Esophagus (tissue), 2 donors: ENCODE measurements at regions not wholly inside any gene's neighbourhood (a gene's known extent, or its start where the extent isn't known, plus 50 kb on each side); places are given as distances from the start of the nearest gene placed in this dataset.

Experiments
- H3K27ac ChIP-seq, 2 donors: one replicate each; pipeline ENCODE4 v1.5.1; 2013; ENCODE audit warnings: low read depth in 2 of 2, mild to moderate bottlenecking in 2 of 2, inconsistent platforms in 1 of 2, low read length in 1 of 2, moderate library complexity in 1 of 2
- H3K27me3 ChIP-seq, 2 donors: one replicate each; pipeline ENCODE4 v1.6.1; 2013; ENCODE audit warnings: low read length in 2 of 2, control low read depth in 1 of 2, mild to moderate bottlenecking in 1 of 2; ENCODE audit not compliant: insufficient read depth in 2 of 2, control insufficient read depth in 1 of 2
- H3K36me3 ChIP-seq, 2 donors: one replicate each; pipeline ENCODE4 v1.6.1; 2013; ENCODE audit warnings: low read length in 1 of 2; ENCODE audit not compliant: control insufficient read depth in 2 of 2, insufficient read depth in 2 of 2
- H3K4me1 ChIP-seq, 2 donors: one replicate each; pipeline ENCODE4 v1.6.1; 2013; ENCODE audit warnings: low read length in 1 of 2; ENCODE audit not compliant: control insufficient read depth in 2 of 2, insufficient read depth in 2 of 2
- H3K4me3 ChIP-seq, 2 donors: one replicate each; pipeline ENCODE4 v1.5.1; 2013; ENCODE audit warnings: low read length in 2 of 2, mild to moderate bottlenecking in 2 of 2, low read depth in 1 of 2, moderate library complexity in 1 of 2
- H3K9me3 ChIP-seq, 2 donors: one replicate each; pipeline ENCODE4 v1.6.1; 2013; ENCODE audit warnings: mild to moderate bottlenecking in 2 of 2, low read depth in 1 of 2, low read length in 1 of 2, moderate library complexity in 1 of 2; ENCODE audit not compliant: control insufficient read depth in 2 of 2, insufficient read depth in 1 of 2
- WGBS, 2 donors: extraction: QIAGEN DNeasy Blood & Tissue Kit; methylation state at CpG; one replicate each; pipeline ENCODE4 v1.1.7; 2013; 5-methylcytosine and 5-hydroxymethylcytosine counted together
- donor health status: healthy with polysubstance abuse.
- donor health status: Bipolar disorder and iron deficiency.

- no peak overlapping the region for H3K27ac ChIP-seq
- H3K27me3 ChIP-seq = no peaks in the 10 kb centered on the region
- H3K36me3 ChIP-seq = no peaks in the 10 kb centered on the region
- H3K4me1 ChIP-seq = no peaks in the 10 kb centered on the region
- WGBS, 2 donors = 69 to 73% methylated on average over 6 of the region's 6 CpGs
- H3K9me3 ChIP-seq = no peaks in the 10 kb centered on the region
- no peak overlapping the region for H3K4me3 ChIP-seq
Measured at GRCh38 chr5:121182788-121183490, 668.7 kb upstream of the FTMT start.

GRCh38 chr5:121188849-121189248 lies 662.8 kb upstream of the FTMT start:
- Histone ChIP-seq H3K27me3 (no peaks in the 10 kb centered on the region), H3K27ac (no peak overlapping the region), H3K4me1 (no peaks in the 10 kb centered on the region), H3K4me3 (no peak overlapping the region), H3K9me3 (no peaks in the 10 kb centered on the region), H3K36me3 (no peaks in the 10 kb centered on the region)
- 62 to 64% methylated on average over 3 of the region's 3 CpGs for WGBS, 2 donors

GRCh38 chr5:121189342-121190305 lies 662.1 kb upstream of the FTMT start:
- H3K27me3 ChIP-seq = no peaks in the 10 kb centered on the region
- no peak overlapping the region for H3K4me3 ChIP-seq
- H3K4me1 ChIP-seq = no peaks in the 10 kb centered on the region
- 48 to 52% methylated on average over 4 of the region's 4 CpGs for WGBS, 2 donors
- H3K27ac ChIP-seq = no peak overlapping the region
- no peaks in the 10 kb centered on the region for H3K36me3 ChIP-seq
- H3K9me3 ChIP-seq = no peaks in the 10 kb centered on the region

DNA sequence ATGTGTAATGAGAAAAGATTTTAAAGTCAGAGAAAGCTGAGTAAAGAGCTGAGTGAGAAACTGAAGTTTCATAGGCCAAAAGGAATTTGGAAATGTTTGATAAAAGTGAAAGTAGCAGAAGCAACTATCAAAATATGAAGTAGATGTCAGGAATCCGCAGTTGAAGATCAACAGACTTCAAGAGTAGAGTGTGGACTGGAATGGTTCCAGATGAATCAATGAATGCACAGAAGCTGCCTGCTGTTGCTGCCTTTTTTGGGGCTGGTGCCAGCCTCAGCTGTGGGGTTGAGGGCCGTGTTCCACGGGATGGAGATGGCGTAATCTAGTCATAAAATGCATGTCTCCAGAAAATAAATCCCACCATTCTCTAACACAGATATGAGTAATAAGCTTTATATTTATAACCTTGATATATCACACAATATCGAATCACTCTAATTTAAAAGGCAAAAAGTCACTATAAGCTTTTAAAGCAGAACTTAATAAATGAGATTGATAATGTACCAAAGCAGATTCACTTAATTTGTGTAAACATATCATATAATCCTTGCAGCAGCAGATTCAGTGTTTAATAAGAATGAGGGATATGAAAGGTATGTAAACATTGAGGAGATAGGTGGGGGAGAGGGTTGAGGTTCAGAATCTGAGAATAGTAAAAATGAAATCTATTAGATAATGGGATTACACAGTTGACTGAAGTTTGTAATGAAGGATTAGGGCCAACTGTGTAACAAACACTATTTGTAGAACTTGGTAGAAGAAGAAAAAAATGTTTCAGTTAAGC lies 652.3 kb upstream of the FTMT start:
- Histone ChIP-seq H3K27ac (no peak overlapping the region), H3K9me3 (no peaks in the 10 kb centered on the region), H3K27me3 (no peaks in the 10 kb centered on the region), H3K36me3 (no peaks in the 10 kb centered on the region), H3K4me3 (no peak overlapping the region), H3K4me1 (no peaks in the 10 kb centered on the region)
- WGBS, 2 donors = 54 to 67% methylated on average over 5 of the region's 5 CpGs

DNA sequence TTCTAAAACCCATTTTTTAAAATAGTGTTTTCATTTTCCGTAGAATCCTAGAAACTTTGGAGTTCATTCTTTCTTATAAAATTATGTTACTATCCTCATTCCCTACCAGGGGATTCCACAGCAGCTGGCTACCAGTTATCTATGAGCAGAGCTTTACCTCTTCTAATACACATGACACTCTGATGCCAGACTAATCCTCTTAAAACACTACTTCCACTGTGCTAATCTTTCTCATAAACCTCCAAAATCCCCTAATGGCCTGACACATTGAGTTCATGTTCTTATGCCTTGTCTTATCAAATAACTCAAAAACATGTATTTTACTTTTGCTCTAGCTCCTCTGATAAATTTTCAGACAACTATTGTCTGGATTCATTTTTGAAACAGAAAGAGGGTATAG lies 633.6 kb upstream of the FTMT start:
- WGBS, 2 donors = 45 to 73% methylated on average over 1 of the region's 1 CpG
- no peaks in the 10 kb centered on the region for H3K36me3 ChIP-seq
- peaks cover 0 to 3% of the 10 kb centered on the region in 2 donors for H3K9me3 ChIP-seq
- H3K4me1 ChIP-seq = no peaks in the 10 kb centered on the region
- no peak overlapping the region for H3K27ac ChIP-seq
- H3K4me3 ChIP-seq = no peak overlapping the region
- peaks cover 0 to 2% of the 10 kb centered on the region in 2 donors for H3K27me3 ChIP-seq

- Histone ChIP-seq H3K27ac (no peak overlapping the region), H3K36me3 (no peaks in the 10 kb centered on the region), H3K9me3 (peaks cover 0 to 3% of the 10 kb centered on the region in 2 donors), H3K4me3 (no peak overlapping the region), H3K4me1 (no peaks in the 10 kb centered on the region), H3K27me3 (peaks cover 0 to 2% of the 10 kb centered on the region in 2 donors)
- 73 to 80% methylated on average over 3 of the region's 3 CpGs for WGBS, 2 donors
Measured at GRCh38 chr5:121221483-121221882, 630.2 kb upstream of the FTMT start.

- Histone ChIP-seq H3K4me1 (no peaks in the 10 kb centered on the region), H3K4me3 (no peak overlapping the region), H3K27ac (no peak overlapping the region), H3K9me3 (no peaks in the 10 kb centered on the region), H3K27me3 (no peaks in the 10 kb centered on the region), H3K36me3 (no peaks in the 10 kb centered on the region)
- 43 to 63% methylated on average over 2 of the region's 2 CpGs for WGBS, 2 donors
Measured at GRCh38 chr5:121226765-121227164, 624.9 kb upstream of the FTMT start.

GRCh38 chr5:121239951-121240350 lies 611.7 kb upstream of the FTMT start:
- Histone ChIP-seq H3K36me3 (no peaks in the 10 kb centered on the region), H3K4me3 (no peak overlapping the region), H3K4me1 (no peaks in the 10 kb centered on the region), H3K9me3 (no peaks in the 10 kb centered on the region), H3K27ac (no peak overlapping the region), H3K27me3 (no peaks in the 10 kb centered on the region)

- Histone ChIP-seq H3K27me3 (no peaks in the 10 kb centered on the region), H3K27ac (no peak overlapping the region), H3K4me1 (no peaks in the 10 kb centered on the region), H3K36me3 (no peaks in the 10 kb centered on the region), H3K9me3 (no peaks in the 10 kb centered on the region), H3K4me3 (no peak overlapping the region)
- 47 to 60% methylated on average over 3 of the region's 3 CpGs for WGBS, 2 donors
Measured at GRCh38 chr5:121246971-121247370, 604.7 kb upstream of the FTMT start.
